GM12878 (cell line): ENCODE measurements at regions not wholly inside any gene's neighbourhood (a gene's known extent, or its start where the extent isn't known, plus 50 kb on each side); places are given as distances from the start of the nearest gene placed in this dataset.

Experiments used
- DPF2 ChIP-seq: fragments of 450-650 bp; IDR thresholded peaks from 2 replicates; pipeline ENCODE4 v1.6.1; 2017; ENCODE audit warnings: mild to moderate bottlenecking
- IRF4 ChIP-seq: IDR thresholded peaks from 2 replicates; pipeline ENCODE4 v1.6.1; 2011; ENCODE audit warnings: low read depth, low read length
- NFYB ChIP-seq: IDR thresholded peaks from 2 replicates; pipeline ENCODE4 v1.6.1; 2011; ENCODE audit warnings: low read depth, mild to moderate bottlenecking, low read length, improper control_type of control experiment, moderate library complexity; ENCODE audit not compliant: insufficient read depth
- NR2F1 ChIP-seq: fragments of 450-650 bp; conservative IDR thresholded peaks from 2 replicates; pipeline ENCODE4 v1.6.1; 2017; ENCODE audit warnings: mild to moderate bottlenecking
- POLR2AphosphoS5 ChIP-seq: IDR thresholded peaks from 2 replicates; pipeline ENCODE4 v1.6.1; 2011; ENCODE audit warnings: mild to moderate bottlenecking, low read length, inconsistent platforms
- SMAD1 ChIP-seq: fragments of 450-650 bp; IDR thresholded peaks from 2 replicates; pipeline ENCODE4 v1.6.1; 2018; ENCODE audit warnings: mild to moderate bottlenecking, low read depth; ENCODE audit not compliant: partially characterized antibody
- ZNF217 ChIP-seq: fragments of 450-650 bp; IDR thresholded peaks from 2 replicates; pipeline ENCODE4 v1.6.1; 2017; ENCODE audit warnings: antibody characterized with exemption, mild to moderate bottlenecking
- TF ChIP-seq, protein P1 (sequence below): IDR thresholded peaks from 2 replicates; pipeline ENCODE4 v1.6.1; 2012; ENCODE audit warnings: improper control_type of control experiment, low read depth, low read length; ENCODE audit not compliant: insufficient replicate concordance

DNA sequence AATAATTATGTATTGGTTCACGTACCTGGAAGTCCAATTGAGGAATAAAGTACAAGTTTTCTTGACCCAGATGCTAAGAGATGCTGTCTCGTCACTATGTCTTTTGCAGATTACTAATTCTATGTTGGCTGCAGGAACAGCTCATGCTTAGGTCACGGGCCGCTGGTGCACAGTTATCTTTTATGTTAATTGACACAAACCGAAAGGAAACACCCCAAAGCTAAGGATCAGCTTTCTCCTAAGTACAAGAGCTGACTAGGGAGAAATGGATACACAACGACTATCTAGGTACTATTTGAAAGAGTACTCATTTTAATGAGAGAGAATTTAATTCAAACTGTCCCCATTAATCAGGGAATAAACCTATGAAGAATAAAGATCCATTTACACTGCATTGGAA is 217.7 kb upstream of the SLC35G4 start (continued):
- TF ChIP-seq, protein P1, sequence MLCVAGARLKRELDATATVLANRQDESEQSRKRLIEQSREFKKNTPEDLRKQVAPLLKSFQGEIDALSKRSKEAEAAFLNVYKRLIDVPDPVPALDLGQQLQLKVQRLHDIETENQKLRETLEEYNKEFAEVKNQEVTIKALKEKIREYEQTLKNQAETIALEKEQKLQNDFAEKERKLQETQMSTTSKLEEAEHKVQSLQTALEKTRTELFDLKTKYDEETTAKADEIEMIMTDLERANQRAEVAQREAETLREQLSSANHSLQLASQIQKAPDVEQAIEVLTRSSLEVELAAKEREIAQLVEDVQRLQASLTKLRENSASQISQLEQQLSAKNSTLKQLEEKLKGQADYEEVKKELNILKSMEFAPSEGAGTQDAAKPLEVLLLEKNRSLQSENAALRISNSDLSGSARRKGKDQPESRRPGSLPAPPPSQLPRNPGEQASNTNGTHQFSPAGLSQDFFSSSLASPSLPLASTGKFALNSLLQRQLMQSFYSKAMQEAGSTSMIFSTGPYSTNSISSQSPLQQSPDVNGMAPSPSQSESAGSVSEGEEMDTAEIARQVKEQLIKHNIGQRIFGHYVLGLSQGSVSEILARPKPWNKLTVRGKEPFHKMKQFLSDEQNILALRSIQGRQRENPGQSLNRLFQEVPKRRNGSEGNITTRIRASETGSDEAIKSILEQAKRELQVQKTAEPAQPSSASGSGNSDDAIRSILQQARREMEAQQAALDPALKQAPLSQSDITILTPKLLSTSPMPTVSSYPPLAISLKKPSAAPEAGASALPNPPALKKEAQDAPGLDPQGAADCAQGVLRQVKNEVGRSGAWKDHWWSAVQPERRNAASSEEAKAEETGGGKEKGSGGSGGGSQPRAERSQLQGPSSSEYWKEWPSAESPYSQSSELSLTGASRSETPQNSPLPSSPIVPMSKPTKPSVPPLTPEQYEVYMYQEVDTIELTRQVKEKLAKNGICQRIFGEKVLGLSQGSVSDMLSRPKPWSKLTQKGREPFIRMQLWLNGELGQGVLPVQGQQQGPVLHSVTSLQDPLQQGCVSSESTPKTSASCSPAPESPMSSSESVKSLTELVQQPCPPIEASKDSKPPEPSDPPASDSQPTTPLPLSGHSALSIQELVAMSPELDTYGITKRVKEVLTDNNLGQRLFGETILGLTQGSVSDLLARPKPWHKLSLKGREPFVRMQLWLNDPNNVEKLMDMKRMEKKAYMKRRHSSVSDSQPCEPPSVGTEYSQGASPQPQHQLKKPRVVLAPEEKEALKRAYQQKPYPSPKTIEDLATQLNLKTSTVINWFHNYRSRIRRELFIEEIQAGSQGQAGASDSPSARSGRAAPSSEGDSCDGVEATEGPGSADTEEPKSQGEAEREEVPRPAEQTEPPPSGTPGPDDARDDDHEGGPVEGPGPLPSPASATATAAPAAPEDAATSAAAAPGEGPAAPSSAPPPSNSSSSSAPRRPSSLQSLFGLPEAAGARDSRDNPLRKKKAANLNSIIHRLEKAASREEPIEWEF: no peak
- no peak for TF ChIP-seq POLR2AphosphoS5
- TF ChIP-seq NR2F1: no peak
- TF ChIP-seq SMAD1: no peak
- TF ChIP-seq ZNF217: no peak
- TF ChIP-seq DPF2: no peak
- TF ChIP-seq NFYB: no peak
- TF ChIP-seq IRF4: no peak
